Keratinocyte (primary cell): ENCODE measurements at regions not wholly inside any gene's neighbourhood (a gene's known extent, or its start where the extent isn't known, plus 50 kb on each side); places are given as distances from the start of the nearest gene placed in this dataset.

Experiments used
- CTCF ChIP-seq, 3 experiments: IDR thresholded peaks in 1 of 3; conservative IDR thresholded peaks in 1 of 3; optimal IDR thresholded peaks in 1 of 3; 2 replicates in 2 of 3; 3 replicates in 1 of 3; pipeline versions ENCODE3 to v1.5.1; 2011; ENCODE audit warnings: low read length in 3 of 3, mild to moderate bottlenecking in 3 of 3, moderate library complexity in 2 of 3, control low read depth in 1 of 3, inconsistent platforms in 1 of 3; ENCODE audit not compliant: insufficient read depth in 2 of 3; ENCODE audit errors: extremely low read depth in 1 of 3
- EZH2 ChIP-seq: IDR thresholded peaks from one replicate; pipeline ENCODE4 v1.6.1; 2012; ENCODE audit warnings: inconsistent platforms, mild to moderate bottlenecking, low read length, moderate library complexity

- TF ChIP-seq CTCF (optimal IDR thresholded peaks at IDR 0.05 in 1 of 3, IDR thresholded peaks at IDR 0.05 in 1 of 3, conservative IDR thresholded peaks at IDR 0.05 in 1 of 3; ENCODE audit: extremely low read depth in 1 of 3, insufficient read depth in 2 of 3, low read length in 3 of 3) = no peak
- no peak for TF ChIP-seq EZH2
These were observed 91.6 kb upstream of the TAF11L2 start for GRCh38 chr5:17406423-17406838.
